Brain pericyte (primary cell): ENCODE measurements at regions not wholly inside any gene's neighbourhood (a gene's known extent, or its start where the extent isn't known, plus 50 kb on each side); places are given as distances from the start of the nearest gene placed in this dataset.
"Not testable (repeated sequence)": the region's sequence is repeated elsewhere in the genome, so short reads cannot be mapped to it uniquely, and the experiment has no call there.

Experiments
- DNase-seq: peaks from one replicate; pipeline ENCODE4 v3.0.0-alpha.2; 2012; ENCODE audit warnings: low read depth, low spot score

DNA sequence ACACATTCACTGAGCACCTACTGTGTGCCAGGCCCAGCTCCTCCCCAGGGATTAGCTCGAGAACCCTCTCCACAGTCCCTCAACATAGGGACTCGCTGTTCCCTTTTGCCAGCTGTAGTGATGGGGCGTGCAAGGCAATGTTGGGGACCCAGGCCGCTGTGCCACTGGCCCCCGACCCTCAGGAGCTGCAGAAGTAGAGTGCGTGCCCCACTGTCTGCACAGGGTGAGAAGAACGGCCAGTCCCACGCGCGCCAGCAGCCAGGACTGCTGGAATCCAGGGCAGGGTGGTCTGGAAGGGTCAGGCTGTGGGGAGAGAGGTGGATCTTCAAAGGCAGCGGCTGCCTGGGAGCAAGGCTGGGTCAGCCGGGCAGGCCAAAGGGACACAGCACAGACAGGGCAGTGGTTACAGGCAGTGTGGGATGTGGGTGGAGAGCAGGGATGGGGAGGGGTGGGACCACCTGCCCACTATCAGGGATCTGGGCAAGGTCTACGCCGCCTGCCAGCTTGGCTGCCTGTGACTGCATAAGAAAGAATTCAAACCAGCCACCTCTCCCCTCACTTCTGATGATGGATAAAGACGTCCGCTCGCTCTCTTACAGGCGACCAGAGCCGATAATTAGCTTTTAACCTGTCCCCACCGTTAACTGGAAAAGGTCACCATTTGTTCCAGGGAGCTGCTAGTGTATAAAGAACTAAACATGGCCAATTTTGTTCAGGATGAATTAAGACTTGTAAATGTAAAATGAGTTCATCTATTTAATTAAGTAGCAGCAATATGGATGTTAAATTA is 86.7 kb upstream of the GSE1 start:
- no peak for DNase-seq

DNA sequence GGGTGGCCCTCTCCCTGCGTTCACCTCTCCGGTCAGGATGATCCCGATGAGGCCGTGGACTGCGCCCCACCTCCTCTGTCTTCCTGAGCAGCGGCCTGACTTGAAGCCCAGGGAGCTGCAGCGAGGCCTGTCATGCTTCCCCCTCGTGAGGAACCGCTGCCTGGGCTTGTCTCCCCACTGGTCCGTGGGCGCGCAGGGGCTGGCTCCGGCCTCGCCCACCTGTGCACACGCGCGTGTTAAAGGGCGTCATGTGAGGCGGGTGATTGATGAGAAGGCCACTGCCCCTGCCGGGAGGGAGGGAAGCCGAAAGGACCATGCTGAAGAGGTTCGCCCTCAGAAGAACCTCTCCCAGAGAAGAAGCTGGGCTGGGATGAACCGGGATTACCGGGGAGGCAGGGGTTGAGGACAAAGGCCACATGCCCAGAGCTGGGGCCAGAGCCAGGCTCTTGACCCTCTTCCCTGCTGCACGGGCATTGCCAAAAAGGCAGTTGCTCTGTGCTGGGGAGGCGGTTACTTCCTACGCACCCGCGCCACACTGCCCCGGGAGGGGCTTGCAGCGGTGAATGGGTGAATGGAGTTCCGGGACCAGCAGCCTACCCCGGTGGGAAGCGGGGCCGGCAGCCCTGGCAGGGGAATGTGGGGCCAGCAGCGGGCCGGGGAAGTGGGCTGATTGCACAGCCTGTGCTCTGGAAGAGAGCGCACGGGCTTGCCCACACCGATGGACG is 85.9 kb upstream of the GSE1 start:
- DNase-seq: no peak

DNA sequence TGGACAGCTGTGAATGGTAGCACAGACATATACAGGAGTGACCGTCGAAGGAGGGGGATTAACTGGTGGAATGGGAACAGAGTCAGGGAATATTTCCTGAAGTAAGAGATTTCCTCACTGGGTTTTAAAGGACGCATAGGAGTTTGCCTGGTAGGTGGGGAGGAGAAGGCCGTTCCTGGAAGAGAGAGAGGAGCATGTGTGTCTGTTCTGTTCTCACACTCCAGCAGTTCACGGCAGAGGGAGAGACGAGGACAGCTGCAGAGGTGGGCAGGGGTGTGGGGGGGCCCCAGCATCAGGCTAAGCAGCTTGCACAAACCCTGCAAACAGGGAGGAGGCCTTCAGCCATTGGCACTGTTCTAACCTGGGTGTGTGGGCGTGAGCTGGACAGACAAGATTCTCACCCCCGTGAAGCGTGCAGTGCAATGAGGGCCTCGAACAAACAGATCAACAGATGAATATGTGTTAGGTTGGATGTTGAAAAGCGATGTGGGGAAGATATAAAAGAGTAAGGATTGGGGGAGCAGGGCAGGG is 85.3 kb upstream of the GSE1 start:
- no peak for DNase-seq

GRCh38 chr16:85528528-85529387 is 84.4 kb upstream of the GSE1 start:
- DNase-seq: no peak

DNA sequence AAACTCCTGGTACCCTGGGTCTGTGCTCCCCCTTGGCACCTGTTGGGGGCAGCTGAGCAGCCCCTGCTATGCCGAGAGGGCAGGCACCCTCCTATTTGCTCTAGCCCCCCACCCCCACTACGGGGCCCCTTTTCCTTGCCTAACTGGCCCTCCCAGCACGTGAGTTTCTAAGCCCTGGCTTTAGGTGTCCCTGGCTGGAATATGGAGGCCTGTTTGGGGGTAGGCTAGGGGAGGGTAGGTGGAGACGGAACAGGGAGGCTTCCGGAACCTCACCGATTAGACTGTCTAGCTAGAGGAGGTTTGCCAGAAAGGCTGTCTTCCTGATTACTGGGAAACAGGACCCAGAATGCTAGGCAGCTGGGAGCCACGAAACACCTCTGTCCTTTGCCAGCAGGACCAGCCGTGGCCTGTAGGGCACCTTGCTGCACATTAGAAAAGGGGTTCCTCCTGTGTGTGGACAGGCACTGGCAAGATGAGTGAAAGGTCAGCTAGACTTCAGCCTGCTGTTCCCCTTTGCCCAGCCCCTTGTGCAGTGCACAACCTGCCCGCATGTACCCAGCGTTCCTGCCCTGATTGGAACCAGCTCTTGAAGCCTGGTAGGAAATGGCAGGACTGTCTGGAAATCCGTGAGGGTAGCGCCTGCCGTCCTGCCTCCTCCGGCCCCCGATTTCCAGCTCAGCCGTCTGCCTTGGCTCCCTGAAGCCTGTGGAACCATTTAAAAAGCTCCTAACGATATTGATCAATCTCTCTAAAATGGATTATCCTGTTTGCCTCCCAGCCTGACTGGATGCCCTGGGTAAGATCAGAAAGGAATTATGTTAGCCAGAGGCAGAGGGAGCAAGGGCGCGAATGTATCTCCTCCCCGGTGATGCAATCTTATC is 83.4 kb upstream of the GSE1 start:
- no peak for DNase-seq

DNA sequence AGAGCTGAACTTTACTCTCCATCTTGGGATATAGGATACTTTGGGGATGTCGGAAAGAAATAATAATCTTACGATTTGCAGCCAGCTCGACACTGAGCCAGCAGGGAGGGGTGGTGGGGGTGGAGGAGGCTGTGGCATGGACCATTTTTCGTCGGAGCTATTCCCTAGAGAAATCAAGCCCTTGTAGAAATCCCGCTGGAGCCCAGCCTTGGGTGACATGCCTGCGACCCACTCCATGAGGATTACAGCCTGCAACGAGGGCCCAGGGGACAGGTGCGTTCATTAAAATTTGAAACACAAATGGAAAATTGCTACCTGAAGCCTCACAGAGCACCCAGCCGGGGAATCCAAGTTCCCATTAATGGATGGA is 82.8 kb upstream of the GSE1 start:
- DNase-seq: no peak

DNA sequence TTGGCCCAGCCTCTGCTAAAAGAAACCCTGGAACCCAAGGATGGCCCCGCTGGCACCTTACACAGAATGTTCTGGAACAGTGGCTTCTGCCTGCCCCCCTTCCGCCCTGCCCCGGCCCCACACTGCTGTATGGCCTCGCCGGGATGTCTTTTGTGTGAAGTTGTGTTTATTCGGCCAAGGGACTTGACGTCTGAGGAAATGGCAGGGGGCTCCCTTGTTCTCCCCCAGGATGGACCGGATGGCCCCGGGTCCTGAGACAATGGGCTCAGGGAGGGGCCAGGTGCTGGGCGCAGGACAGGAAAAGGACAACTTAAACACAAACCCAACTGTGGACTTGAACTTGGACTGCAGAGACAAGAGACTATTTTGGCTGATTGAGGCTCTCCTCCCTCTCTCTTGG is 81.6 kb upstream of the GSE1 start:
- no peak for DNase-seq

DNA sequence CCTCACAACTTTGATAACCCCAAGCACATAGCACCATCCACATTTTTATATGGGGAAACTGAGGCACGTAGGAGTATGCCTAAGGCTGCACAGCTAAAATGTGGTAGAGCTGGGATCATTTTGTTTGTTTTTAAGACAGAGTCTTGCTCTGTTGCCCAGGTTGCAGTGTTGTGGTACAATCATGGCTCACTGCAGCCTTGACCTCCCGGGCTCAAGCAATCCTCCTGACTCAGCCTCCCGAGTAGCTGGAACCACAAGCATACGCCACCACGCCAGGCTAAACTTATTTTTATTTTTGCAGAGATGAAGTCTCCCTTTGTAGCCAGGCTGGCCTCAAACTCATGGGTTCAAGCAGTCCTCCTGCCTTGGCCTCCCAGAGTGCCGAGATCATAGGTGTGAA is 81.0 kb upstream of the GSE1 start:
- no peak for DNase-seq

- DNase-seq: not testable (repeated sequence)
These were observed 79.5 kb upstream of the GSE1 start for GRCh38 chr16:85533593-85533992.

- no peak for DNase-seq
These were observed 78.4 kb upstream of the GSE1 start for GRCh38 chr16:85534536-85535351.

- no peak for DNase-seq
These were observed 77.6 kb upstream of the GSE1 start for GRCh38 chr16:85535352-85536072.

DNA sequence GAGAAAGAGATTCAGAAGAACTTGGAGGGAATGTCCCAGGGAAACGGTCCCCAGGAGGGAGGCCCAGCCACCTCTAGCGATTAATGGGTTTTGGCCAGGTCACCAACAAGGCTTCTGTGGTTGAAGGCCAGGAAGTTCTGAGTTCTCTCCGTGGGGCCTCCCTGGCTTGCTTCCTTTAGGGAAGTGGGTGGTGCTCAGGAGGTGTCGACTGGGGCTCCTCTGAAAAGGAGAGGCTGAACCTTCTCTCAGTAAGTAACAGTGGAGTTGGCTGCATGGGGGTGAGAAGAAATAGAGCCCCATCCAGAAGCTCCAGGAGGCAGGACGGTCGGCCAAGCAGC is 77.1 kb upstream of the GSE1 start:
- DNase-seq: no peak

DNA sequence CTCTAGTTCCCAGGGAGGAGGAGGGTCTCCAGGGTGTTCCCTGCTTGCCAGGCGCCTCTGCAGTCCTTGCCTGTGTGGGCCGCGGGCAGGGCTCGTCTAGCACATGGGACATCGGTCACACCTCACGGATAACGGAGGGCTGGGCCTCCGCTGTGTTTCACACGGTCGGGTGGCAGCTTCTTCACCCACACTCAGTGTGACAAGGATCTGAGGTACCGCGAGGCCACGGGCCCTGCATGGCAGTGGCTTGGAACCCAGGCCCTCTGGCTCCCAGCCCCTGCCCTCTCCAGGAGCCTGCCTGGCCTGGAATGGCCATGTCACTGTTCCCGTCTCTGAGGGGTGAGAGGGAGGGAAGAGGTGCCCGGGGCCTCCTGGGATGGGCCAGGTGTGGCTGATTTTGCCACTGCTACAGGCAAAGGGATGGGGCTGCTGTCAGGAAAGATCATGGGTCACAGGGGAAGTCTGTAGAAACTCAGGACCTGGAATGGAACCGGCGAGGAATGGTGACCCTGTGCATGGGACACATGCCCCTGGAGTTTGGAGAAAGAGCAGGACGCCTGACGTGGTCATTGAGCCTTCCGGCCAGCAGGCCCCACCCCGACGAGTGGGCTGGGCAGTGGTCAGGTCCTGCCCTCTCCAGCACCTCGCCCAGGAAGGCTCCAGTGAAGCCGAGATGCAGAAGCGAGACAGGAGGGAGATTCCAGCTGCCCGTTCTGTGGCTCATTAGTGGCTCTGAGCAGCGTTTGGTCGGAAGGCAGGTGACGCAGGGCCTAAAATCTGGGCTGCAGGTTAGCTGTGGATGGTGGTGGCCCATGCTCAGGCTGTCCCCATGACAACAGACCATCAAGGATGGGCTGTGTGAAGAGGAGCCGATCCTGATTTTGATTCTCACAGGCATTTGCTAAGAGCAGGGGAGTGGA is 76.5 kb upstream of the GSE1 start:
- no peak for DNase-seq

GRCh38 chr16:85537331-85537788 is 75.8 kb upstream of the GSE1 start:
- no peak for DNase-seq

GRCh38 chr16:85537795-85538401 is 75.2 kb upstream of the GSE1 start:
- DNase-seq: no peak

- no peak for DNase-seq
These were observed 74.0 kb upstream of the GSE1 start for GRCh38 chr16:85539084-85539483.

DNA sequence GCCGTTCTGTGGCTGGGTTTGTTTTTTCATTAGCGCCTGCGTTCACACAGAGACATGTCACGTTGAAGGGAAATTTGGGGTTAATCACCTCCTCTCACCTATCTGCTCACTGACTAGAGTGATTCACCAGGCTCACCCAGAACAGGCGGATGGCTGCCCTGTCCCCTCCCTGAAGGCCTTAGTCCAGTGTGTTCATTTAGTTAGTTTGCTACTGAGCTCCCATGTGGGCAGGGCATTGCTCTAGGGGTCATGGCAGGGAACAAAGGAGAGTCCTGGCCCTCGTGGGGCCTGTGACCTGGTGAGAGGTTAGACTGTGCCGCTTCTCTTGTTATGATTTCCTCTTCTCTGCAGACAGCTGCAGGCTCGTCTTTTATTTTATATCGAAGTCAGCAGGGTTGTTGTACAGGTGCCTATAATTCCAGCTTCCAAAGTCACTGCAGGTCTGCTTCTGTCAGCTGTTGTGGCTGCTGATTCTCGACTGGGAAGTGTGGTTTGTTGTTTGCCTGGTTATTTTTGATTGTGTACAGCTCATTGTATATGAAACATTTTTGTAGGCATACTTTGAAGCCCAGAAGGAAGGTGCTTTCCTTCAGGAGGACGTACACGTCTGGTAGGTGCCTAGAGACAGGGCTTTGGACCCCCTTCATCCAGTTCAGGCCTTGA is 73.4 kb upstream of the GSE1 start:
- DNase-seq: no peak

- DNase-seq: no peak
These were observed 71.9 kb upstream of the GSE1 start for GRCh38 chr16:85541181-85541580.
